ENCODE measurements at regions not wholly inside any gene's neighbourhood (a gene's known extent, or its start where the extent isn't known, plus 50 kb on each side); places are given as distances from the start of the nearest gene placed in this dataset.
"Not testable (repeated sequence)": the region's sequence is repeated elsewhere in the genome, so short reads cannot be mapped to it uniquely, and the experiment has no call there.

DNA sequence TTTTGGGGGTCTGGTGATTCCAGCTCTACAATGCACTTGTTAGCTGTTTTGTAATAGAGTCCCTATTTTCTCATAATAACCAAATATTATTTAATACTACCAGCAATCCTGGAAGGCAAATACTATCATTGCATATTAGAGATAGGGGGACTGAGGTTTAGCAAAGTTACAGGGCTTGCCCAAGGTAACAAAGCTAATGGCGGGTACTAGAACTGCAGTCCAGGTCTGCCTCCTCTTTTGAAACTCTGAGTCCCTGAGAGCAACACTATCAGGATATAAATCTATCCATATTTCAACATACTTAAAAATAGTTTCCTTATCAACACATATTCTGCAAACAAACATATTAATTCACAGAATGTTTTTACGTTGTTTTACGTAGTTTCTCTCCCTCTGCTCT, 235.5 kb upstream of the ACVR2A start:
- no peak for DNase-seq

DNA sequence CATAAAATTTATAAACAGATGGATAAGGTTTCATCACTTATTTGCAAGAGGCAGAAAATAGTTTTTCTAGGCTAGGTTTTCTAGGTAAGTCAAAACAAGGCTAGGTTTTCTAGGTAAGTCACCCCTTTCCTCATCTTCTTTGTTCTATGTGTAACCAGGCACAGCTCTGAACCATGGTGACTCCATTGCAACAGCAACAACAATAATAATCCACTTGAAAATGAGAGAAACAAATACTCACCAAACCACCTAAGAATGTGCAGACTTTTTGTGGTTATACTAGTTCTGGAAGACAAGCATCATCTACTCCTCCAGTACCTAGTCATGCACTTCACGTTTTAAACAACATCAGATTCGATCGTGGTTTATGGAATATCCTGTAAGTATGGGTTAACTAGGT, 237.4 kb upstream of the ACVR2A start:
- DNase-seq, result no peak

DNA sequence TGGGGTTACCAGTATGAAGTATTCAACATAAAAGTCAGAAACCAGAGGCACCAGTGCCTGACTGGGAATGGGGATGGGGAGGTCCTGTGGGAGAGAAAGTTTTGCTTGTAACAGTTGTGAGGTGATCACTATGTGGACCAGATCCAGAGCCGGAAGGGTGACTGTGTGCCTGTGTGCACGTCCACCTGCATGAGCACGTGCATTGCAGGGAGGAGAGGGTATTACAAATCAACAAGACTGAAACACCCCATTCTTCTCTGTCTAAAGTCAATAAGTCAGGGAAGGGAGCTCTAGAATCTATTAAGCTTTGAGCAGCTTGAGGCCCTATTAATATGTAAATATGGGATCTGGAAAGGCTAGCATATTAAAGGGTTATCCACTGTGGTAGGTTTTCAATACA, 241.0 kb upstream of the ACVR2A start:
- no peak for DNase-seq

DNA sequence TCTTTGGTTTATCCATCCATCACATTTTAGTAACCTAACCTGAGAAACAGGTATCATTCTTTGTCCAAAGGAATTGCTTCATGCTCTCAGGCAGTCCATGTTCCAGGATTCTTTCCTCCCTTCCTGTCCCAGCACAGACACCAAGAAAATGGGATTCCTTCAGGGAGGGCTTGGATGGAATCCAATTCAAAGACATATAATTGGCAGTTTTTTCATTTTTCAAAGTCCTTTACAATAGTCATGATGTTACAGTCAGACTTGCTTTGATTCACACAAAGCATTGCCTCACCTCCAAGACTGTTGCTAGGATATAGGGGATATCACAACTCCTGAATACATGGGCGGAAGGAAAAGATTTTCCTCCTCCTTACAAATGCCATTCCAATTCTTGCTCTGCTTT, 241.4 kb upstream of the ACVR2A start:
- DNase-seq, result no peak

DNA sequence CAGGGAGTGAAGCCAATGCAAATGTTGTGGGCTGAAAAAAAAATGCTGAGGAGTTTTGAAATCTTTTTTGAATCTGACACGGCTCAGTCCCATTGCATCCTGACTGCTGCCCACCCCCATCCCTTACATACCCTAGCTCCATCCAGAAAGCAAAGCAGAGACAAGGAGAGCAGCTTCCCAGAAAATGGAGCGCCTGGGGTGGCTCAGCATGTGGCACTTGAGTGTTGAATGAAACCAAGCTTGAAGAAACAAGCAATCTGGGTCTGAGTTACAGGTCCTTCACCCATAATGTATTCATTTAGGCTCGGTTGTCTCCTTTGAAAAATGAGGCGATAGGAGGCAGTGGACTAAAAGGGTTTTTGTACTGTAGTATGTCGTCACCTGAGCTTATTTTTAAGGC, 244.2 kb upstream of the ACVR2A start:
- no peak for DNase-seq

DNA sequence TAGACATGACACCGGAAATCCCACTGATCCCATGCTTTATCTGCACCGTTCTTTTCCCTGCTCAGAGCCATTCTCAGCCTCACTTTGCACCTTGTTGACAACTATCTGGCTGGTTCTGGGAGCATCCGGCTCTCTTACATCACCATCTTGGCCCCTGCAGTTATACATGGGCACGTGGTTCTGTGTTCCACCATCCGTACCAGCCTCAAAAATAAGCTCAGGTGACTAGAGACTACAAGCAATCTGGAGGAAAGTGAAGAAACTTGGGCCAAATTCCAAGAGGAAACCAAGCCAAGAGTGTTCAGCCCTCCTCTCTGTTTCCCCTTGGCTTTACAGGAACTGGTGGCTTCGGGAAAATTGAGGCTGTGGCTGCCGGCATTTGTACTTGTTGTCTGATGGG, 244.6 kb upstream of the ACVR2A start:
- no peak for DNase-seq

DNA sequence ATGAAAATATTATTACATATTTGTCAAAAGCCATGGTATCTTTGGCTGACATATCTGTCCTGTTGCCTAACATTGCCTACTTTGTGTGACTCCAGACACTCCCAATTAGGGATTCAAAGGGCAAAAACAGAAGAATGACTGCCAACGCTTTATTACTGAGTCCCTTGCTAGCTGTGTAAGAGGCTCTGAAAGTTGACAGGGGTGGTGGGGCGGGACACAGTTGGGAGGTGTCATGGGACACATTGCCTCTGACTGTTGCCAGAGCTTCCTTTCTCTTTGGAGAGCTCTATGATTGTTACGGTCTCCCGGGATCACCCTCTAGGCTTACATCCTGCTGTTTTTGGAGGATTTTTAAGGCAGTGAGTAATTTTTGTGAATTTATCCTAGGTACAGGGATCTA, 249.6 kb upstream of the ACVR2A start:
- DNase-seq, result no peak

DNA sequence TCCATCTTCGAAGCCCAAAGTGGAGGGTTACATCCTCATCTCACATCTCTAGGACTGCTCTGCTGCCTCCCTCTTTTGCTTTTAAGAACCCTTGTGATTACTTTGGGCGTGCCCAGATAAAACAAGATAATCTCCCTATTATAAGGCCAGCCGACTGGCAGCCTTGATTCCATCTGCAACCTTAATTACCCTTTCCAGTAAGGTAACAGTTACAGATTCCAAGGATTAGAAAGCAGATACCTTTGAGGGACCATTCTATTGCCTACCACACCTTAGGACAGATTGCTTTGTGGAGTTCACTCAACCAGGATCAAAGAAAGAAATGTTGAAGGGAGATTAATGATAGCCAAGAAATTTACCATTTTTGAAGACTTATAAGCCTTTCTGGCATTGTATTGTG, 250.8 kb upstream of the ACVR2A start:
- DNase-seq, result no peak

DNA sequence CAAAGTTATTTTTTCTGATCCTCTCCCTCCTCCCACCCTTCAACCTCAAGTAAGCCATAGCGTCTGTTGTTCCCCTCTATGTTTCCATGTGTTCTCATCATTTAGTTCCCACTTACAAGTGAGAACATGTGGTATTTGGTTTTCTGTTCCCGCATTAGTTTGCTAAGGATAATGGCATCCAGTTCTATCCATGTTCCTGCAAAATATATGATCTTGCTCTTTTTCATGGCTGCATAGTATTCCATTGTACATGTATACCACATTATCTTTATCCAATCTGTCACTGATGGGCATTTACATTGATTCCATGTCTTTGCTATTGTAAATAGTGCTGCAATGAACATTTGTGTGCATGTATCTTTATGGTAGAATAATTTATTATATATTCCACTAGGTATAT, 252.0 kb upstream of the ACVR2A start:
- not testable (repeated sequence) for DNase-seq

DNA sequence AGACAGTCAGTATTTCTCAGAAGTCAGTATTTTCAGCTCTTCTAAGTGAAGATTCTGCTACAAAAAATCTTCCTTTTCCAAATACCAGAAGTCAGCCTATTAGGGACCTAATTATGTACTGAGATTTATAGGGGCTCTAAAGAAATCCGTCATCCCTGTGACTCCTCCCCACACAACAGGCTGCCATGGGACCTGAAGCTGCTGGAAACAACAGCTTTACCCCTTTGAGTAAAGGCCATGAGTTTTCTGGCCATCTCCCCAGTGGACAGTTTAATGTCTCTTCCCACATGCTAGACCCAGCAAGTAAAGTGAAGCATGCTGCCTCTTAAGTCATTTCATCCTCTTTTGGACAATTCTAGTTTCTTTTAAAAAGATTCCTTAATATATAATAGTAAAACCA, 255.7 kb upstream of the ACVR2A start:
- DNase-seq, result peak in 1 of 3 donors; percentile 49

DNA sequence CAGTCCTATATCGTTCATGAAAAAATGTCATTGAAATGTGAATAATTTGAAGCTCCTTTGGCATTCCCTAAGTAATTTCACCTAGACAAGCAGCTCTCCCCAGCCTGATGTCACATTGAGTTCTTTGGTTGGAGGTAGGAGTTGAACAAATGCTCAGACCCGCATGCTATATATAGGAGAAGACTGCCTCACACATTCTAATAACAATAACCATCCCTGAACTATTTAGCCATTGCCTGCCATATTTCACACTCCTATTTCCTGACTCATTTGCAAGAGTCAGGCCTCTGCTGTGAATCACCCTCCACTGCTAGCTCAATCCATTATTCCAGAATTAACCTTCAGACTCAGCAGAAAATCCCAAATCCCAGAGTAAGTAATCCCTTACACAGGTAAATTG, 256.6 kb upstream of the ACVR2A start:
- peak in 1 of 3 donors; percentile 51 for DNase-seq

DNA sequence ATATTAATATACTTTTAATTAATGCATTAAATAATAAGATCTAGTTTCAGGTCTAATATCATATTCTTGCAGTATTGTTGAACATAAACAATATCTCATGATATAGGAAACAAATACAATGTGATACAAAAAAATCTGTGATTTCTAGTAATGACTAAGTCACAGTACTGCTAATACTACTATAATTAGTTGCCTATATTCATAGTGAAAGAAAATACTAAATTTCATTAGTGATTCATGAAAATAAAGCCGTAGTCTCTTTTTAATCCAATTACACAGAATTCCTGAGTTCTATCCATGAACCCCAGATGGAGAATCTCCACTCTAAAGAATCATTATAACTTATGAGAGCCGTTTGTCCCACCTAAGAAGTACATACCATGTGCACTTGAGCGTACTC, 266.3 kb upstream of the ACVR2A start:
- DNase-seq, result no peak

DNA sequence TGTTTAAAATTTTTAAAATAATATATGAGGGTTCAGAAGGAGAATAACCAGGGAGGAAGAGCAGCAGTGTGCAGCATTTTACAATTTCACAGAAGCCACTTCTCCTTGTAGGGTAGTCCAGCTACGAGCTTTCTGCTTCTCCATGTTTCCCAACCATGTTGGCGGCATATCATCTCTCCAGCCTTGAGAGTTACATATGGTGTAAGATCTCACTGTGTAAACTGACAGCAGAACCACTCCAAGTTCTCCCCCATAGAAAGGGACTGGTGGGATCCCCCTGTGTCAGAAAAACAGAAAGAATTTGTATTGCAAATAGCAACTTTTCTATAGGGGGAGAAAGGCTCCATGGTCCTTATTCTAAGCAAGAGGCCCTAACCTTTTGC, 266.8 kb upstream of the ACVR2A start:
- no peak for DNase-seq

DNA sequence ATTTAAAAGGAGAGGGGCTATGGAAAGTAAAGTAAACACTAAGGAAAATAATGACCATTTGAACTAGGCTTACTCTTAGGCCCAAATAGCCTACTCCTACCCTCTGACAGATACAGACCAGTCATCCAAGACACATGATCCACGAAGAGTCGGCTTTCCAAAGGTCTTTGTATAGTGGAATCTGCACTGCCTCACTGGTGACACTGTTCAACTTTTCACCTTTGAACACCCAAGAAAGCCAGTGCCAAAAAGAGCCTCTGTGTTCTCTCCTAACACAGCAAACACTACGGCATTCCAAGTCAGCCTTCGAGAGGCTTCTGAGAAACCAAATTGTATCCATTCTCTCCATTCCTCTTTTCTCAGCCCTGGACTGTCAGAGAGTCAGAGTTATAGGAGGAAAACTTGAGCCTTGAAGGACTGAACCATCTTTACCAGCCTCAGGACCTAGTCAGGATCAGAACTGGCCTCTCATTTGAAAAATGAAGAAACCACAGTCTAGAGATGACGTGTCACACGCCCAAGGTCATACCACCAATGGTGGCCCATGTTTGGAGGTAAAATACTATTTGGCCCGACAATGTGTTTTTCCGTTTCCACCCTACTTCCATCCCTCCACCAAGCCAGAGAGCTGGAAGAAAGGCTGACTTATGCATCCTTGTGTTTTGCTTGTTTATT, 267.4 kb upstream of the ACVR2A start:
- DNase-seq, result no peak

DNA sequence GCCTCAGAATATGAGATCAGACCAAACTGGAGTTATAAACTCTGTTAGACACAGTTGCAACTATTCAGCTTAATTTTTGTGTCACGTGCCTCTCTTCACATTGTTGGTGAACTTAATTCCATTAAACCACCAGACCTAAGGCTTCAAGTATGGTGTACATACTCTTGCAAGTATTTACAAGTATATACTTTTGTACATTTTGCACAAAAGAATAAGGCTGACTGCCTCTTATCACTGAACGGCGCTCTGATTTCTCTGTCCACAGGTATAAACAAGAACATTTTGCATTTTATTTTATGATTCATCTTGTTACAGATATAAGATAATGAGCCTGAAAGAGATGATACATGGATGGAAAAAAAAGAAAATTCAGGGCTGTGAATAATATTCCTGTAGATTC, 269.7 kb upstream of the ACVR2A start:
- DNase-seq, result no peak

DNA sequence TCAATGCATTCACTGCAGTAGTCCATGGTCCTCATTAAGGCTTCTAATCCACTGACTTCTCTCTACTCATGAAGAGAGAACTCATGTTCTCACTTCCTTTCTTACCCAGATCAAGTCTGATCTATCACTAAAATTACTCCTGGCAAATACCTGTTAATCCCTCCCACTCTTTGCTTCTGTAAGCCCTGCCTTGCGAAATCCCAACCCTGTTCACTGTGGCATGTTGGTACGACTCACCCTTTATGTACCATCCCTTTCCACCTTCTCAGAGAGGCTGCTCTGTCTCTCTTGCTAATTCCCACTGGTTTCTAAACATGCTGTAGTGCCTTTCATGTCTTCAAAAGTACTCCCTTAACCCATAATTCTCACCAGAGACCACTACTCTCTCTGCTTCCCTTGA, 272.2 kb upstream of the ACVR2A start:
- no peak for DNase-seq

DNA sequence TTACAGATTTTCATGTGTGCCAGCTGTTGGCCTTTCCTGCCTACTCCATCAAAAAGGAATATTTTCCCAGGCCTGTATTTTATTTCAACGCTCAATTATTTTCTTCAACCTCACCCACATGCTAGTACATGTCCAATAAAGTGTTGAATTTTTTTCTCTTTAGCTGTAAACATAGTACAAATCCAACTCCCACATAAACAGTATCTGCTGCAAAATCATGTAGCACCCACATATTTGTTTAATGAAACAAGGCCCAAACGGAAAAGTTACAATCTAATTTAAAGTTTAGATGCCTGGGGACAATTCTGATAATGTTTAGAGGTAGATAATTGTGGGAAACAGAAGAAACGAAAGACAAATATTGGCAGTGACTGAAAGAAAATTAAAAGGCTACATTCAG, 275.4 kb upstream of the ACVR2A start:
- DNase-seq, result no peak

DNA sequence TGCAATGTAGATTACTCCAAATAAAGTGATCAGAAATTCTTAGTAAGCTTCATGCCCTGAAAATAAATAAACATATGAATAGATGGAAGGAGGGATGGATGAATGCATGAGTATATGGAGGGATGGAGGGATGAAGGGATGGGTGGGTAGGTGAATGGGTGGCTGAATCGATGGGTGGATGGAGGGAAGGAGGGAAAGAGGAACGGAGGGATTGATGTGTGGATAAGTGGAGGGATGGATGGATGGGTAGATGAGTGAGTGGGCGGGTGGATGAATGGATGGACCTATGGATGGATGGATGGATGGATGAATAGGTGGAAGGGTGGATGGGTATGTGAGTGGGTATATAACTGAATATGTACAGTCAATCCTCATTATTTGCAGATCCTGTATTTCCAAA, 276.7 kb upstream of the ACVR2A start:
- DNase-seq, result no peak

DNA sequence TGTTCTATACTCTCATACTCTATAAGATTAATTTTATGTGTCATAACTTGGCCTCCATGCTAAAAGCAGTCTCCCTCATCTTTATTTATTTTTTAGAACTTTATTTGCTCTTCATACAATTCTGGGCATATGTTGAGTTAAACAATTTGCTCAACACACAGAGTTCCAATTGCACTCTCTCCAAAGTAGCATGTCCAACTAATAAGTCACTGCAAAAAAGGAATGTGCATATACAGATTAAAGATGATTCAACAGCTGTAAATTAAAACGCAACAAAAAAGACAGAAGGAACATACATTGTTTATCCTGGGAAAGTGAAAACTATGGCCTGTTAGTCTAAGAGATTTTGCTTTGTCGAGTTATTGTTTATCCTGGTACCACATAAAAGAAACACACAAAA, 277.7 kb upstream of the ACVR2A start:
- peak in 2 of 3 donors; percentile 33 to 64 for DNase-seq

DNA sequence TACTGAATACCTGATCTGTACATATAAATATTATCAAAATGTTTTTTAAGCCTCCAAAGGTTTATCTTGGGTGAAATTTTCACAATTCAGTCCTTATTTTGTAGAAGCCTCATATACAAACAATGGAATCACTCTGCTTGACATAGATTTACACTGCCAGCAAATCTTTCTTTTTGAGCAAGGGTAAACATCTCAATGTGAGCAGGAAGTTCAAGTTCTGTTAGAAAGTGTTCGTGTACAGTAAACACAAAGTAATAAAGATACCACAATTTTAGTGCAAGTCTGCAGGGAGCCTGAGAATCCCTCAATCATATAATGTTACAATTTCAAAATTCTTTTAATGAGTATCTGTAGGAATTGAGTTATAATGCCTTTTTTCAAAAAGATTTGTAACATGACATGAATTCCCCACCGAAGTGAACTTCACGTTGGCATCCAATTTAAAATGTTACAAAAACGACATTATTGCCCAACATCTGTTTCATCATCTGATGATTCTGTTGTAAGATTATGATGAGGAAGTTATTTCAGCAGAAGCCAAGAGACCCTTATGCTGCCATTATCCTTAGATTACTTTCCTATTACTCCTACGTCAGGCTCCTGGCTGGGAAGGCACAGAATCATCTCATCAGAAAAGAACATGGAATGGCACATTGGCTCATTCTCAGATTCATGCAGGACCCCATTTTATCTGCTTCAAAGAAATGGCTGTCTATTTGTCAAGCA, 283.9 kb upstream of the ACVR2A start:
- peak in 1 of 3 donors; percentile 12 for DNase-seq

DNA sequence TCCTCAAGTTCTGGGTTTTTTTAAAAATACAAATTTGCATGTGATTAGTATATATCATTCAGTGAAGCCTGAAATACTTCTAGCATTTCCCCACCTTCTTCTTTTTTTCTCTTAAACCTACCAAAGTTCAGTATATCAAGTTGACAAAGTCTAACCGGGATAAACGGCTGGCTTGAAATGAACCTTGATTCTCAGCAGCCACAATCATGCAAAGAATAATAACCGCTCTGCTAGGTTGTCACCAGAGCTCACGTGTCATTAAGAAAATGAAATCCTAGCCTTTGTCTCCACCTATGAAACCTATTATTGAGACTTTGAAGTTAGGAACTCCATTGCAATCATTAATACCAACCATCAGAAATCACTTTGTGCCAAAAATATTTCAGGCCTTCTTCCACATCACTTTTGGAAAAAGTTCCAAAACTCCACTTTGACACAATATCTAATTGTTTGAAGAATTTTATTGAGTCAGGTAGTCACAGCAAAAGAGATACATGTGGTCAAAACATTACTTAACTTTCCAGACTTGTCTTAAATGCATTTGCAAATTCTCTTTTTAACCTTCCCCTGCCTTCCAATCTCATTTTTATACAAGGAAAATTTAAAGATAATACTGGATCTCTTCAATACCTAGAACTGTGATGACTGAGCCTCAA, 285.6 kb upstream of the ACVR2A start:
- DNase-seq, result no peak

DNA sequence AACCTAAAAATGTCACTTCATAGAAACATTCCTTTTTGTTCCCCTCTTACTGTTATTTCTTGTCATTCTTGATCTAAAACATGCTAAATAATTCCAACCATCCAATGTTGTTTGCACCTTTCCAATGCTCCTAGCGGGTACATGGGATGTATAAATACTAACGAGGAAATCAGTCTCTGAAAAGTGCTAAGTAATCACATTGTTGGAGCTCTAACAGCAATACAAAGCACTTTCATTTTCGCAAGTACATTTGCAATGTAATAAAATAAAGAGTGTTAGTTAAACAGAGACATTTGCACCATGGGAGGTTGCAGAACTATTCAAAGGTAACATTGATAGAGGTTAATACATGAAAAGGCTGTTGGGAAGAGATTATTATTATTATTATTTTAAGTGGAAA, 286.2 kb upstream of the ACVR2A start:
- DNase-seq, result no peak

DNA sequence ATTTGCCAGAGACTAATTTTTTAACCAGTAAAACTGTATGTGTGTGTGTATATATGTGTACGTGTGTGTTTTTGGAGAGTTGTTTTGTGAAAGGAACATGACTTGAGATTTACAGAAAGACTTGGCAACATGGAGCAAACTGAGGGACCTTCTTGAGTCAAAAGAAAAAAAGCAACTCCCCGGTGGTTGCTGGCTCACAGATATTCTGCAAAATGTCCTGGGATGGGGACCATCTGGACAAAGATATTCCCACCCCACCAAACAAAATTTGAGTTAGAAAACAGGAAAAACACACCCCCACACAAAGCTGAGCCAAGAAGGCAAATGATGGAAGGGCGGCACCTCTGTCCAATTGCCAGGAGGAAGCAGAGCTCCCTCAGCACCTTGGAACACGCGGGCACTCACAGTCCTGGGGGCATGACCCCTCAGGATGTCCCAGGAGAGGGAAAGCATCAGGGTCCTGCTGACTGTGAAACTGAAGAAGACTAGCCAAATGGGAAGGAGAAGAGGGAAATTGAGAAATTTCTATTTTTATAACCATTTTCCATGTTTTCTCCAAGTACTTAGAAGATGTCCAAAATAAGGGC, 290.2 kb upstream of the ACVR2A start:
- peak in 1 of 3 donors; percentile 30 for DNase-seq
